ENCODE measurements at regions not wholly inside any gene's neighbourhood (a gene's known extent, or its start where the extent isn't known, plus 50 kb on each side); places are given as distances from the start of the nearest gene placed in this dataset.

GRCh38 chr12:46050805-46051204 is 60.4 kb upstream of the SCAF11 start:
- ATAC-seq = no peak
- intact Hi-C loops (cut with micrococcal nuclease) = no loop called here
- H3K79me2 ChIP-seq (ENCODE audit: low read length) = no peaks in the 10 kb centered on the region
- H3K36me3 ChIP-seq (ENCODE audit: low read depth, low read length) = no peaks in the 10 kb centered on the region
- DNase-seq = no peak
- ChIA-PET POLR2A (ENCODE audit: unreplicated experiment) (no interaction called here), CTCF (no interaction called here)
- H3K9me3 ChIP-seq (ENCODE audit: low read length) = peaks cover 10% of the 10 kb centered on the region; the same call in 1 of the 2 replicates
- BruUV-seq (replicated peaks) = no TSS peak
- no peak overlapping the region for H3K9ac ChIP-seq (ENCODE audit: low read length)
- no peaks in the 10 kb centered on the region for H3F3A ChIP-seq (ENCODE audit: low read length, unreplicated experiment)
- no peak overlapping the region for H3K4me2 ChIP-seq (ENCODE audit: low read length)
- no peak for TF ChIP-seq EZH2phosphoT487 (IDR thresholded peaks at IDR 0.05; ENCODE audit: borderline replicate concordance, low read length)
- no peak for TF ChIP-seq CTCF (conservative IDR thresholded peaks at IDR 0.05; ENCODE audit: low read depth, low read length)
- no peak for TF ChIP-seq EZH2 (IDR thresholded peaks at IDR 0.05; ENCODE audit: low read length, unreplicated experiment)
- H3K4me3 ChIP-seq (ENCODE audit: low read length) = no peak overlapping the region
- H3K27me3 ChIP-seq (ENCODE audit: low read length) = no peaks in the 10 kb centered on the region
- no peak overlapping the region for H2AFZ ChIP-seq (ENCODE audit: low read length)
- H3K9me2 ChIP-seq (replicated peaks; ENCODE audit: low read length) = no peaks in the 10 kb centered on the region
- no peaks in the 10 kb centered on the region for H3K4me1 ChIP-seq (ENCODE audit: insufficient read depth, low read length)
- no peak overlapping the region for H3K27ac ChIP-seq (ENCODE audit: low read length)
- no peaks in the 10 kb centered on the region for H4K20me1 ChIP-seq (ENCODE audit: low read length)

- Histone ChIP-seq H3K27ac (ENCODE audit: low read length) (no peak overlapping the region), H3K4me2 (ENCODE audit: low read length) (no peak overlapping the region), H3K9me3 (ENCODE audit: low read length) (peaks cover 13% of the 10 kb centered on the region; the same call in 1 of the 2 replicates), H2AFZ (ENCODE audit: low read length) (no peak overlapping the region), H3K79me2 (ENCODE audit: low read length) (no peaks in the 10 kb centered on the region), H3K36me3 (ENCODE audit: low read depth, low read length) (no peaks in the 10 kb centered on the region), H3K9ac (ENCODE audit: low read length) (no peak overlapping the region), H3K9me2 (replicated peaks; ENCODE audit: low read length) (no peaks in the 10 kb centered on the region), H3K4me3 (ENCODE audit: low read length) (no peak overlapping the region), H3K4me1 (ENCODE audit: insufficient read depth, low read length) (no peaks in the 10 kb centered on the region), H3K27me3 (ENCODE audit: low read length) (no peaks in the 10 kb centered on the region), H3F3A (ENCODE audit: low read length, unreplicated experiment) (no peaks in the 10 kb centered on the region), H4K20me1 (ENCODE audit: low read length) (no peaks in the 10 kb centered on the region)
- CTCF ChIA-PET = no interaction called here
- no TSS peak for BruUV-seq (replicated peaks)
- TF ChIP-seq EZH2 (IDR thresholded peaks at IDR 0.05; ENCODE audit: low read length, unreplicated experiment) = no peak
- TF ChIP-seq CTCF (conservative IDR thresholded peaks at IDR 0.05; ENCODE audit: low read depth, low read length) = peak; percentile 20; the same call in 1 of the 2 replicates
- TF ChIP-seq EZH2phosphoT487 (IDR thresholded peaks at IDR 0.05; ENCODE audit: borderline replicate concordance, low read length) = no peak
- DNase-seq = peak; percentile 7
- POLR2A ChIA-PET (ENCODE audit: unreplicated experiment) = no interaction called here
- ATAC-seq = no peak
- intact Hi-C loops (cut with micrococcal nuclease) = no loop called here
These were observed 59.3 kb upstream of the SCAF11 start for GRCh38 chr12:46049665-46050064.

- Histone ChIP-seq H3K36me3 (ENCODE audit: low read depth, low read length) (no peaks in the 10 kb centered on the region), H3K79me2 (ENCODE audit: low read length) (no peaks in the 10 kb centered on the region), H3K9me3 (ENCODE audit: low read length) (peaks cover 13% of the 10 kb centered on the region; the same call in 1 of the 2 replicates), H3K4me3 (ENCODE audit: low read length) (no peak overlapping the region), H3K9me2 (replicated peaks; ENCODE audit: low read length) (no peaks in the 10 kb centered on the region), H2AFZ (ENCODE audit: low read length) (no peak overlapping the region), H3F3A (ENCODE audit: low read length, unreplicated experiment) (no peaks in the 10 kb centered on the region), H3K27ac (ENCODE audit: low read length) (no peak overlapping the region), H4K20me1 (ENCODE audit: low read length) (no peaks in the 10 kb centered on the region), H3K9ac (ENCODE audit: low read length) (no peak overlapping the region), H3K4me1 (ENCODE audit: insufficient read depth, low read length) (no peaks in the 10 kb centered on the region), H3K4me2 (ENCODE audit: low read length) (no peak overlapping the region), H3K27me3 (ENCODE audit: low read length) (no peaks in the 10 kb centered on the region)
- CTCF ChIA-PET = no interaction called here
- POLR2A ChIA-PET (ENCODE audit: unreplicated experiment) = no interaction called here
- ATAC-seq = no peak
- no peak for DNase-seq
- intact Hi-C loops (cut with micrococcal nuclease) = no loop called here
- no TSS peak for BruUV-seq (replicated peaks)
- TF ChIP-seq CTCF (conservative IDR thresholded peaks at IDR 0.05; ENCODE audit: low read depth, low read length) = no peak
- no peak for TF ChIP-seq EZH2phosphoT487 (IDR thresholded peaks at IDR 0.05; ENCODE audit: borderline replicate concordance, low read length)
- no peak for TF ChIP-seq EZH2 (IDR thresholded peaks at IDR 0.05; ENCODE audit: low read length, unreplicated experiment)
These were observed 56.1 kb upstream of the SCAF11 start for GRCh38 chr12:46046436-46046835.
